HS-27A (cell line): ENCODE measurements at regions not wholly inside any gene's neighbourhood (a gene's known extent, or its start where the extent isn't known, plus 50 kb on each side); places are given as distances from the start of the nearest gene placed in this dataset.

Source experiments
- DNase-seq: peaks from one replicate; pipeline ENCODE4 v3.0.0-alpha.2; 2012; ENCODE audit warnings: low read depth, missing footprints

GRCh38 chr14:53462931-53463778 is 310.0 kb upstream of the DDHD1 start:
- DNase-seq = no peak

DNA sequence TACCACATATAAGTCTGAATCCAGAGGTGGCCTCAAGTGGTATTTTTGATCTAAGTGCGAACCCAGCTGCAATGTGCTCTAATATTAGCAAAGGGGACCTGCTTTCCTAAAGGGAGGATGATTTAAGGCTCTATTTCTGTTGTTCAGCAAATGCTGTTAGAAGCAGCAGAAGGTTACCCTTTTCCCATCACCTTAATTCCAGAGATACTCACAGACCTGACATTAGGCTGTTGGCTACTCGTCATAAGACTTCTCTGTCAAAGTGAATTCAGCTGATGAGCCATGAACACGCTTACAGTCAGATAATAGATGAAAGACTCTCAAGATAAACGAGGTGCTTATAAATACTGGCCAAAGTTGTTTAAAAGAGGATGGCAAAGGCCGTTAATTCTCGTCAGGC is 308.7 kb upstream of the DDHD1 start:
- no peak for DNase-seq

DNA sequence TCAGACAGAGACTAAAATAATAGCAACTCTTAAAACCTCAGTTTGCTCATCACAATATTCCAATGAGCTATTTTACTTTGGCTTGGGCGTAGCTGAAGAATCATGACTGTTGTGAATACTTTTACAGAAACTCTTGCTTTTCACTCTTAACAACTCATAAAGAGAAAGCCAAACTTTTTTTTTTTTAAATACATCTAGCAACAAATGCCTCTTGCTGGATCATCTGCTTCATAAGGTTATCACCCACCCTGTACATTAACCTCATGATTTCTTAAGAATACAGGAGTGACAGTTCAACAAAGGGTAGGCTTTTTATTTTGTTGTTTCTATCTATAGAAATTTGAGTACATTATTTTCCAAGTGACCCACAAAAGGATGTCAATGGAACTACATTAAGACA is 307.4 kb upstream of the DDHD1 start:
- DNase-seq = no peak

GRCh38 chr14:53458368-53458814 is 305.3 kb upstream of the DDHD1 start:
- DNase-seq = peak; percentile 66

DNA sequence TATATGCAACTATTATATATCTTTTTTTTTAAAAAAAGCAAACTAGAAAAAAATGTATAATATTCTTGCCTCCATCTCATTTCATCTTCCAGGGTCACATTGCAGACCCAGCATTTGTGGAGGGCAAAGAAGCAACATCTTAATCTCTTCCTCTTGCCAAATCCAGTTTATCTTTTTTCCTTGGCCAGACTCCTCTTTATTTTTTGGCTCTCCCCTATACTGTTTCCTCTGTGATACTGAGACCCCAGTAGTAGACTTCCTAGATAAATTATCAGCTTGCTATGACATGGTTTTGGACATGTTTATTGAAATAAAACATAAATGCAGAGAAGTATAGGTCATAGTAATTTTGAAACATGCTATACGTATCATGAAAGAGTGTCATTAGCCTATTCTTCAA is 303.8 kb upstream of the DDHD1 start:
- DNase-seq = no peak

DNA sequence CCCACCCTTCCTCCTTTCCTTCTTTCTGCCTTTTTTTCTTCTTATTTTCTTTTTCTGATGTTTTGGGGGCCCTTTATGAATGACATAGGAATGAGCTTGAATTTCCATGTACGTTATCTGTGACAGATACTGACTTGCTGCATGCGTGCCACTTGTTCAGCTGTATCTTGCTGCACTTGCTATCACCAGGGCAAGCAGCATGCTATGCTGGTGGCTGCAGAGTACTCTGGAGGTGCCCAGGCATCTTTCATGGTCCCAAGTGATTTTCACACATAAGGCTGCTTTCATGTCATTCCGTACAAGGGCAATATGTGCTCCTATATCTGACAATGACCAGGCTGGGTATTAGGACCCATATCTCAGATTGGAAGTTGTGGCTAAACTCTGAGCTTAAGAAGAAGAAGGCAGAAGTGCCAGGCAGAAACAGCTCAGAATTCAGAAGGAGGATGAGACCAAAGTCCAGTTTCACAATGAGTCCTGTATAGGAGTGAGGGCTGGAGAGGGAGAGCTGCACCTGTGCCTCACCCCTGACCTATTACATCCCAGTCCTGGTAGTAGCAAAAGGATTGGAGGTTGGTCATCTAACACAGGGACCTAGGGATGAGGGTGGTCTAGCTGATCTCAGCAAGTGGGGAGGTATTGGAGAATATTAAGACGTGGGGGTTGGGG is 299.0 kb upstream of the DDHD1 start:
- DNase-seq = no peak

GRCh38 chr14:53450871-53451270 is 297.7 kb upstream of the DDHD1 start:
- DNase-seq = no peak

DNA sequence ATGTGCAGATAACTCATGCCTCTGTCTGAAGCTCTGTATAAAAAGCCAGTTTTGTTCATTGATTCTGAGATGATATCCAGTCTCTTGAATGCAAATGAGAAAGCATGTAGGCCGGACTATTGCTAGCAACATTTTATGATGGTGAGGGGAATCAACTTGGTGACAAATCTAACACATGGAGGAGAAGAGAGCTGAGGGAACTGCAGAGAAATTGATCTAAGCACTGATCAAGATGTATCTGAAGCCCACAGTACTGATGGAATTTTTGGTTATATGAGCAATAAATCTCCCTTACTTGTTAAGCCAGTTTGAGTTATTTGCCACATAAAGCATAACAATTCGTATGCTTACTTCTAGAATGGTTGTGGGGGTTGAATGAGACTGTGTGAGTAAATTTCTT is 295.6 kb upstream of the DDHD1 start:
- no peak for DNase-seq

DNA sequence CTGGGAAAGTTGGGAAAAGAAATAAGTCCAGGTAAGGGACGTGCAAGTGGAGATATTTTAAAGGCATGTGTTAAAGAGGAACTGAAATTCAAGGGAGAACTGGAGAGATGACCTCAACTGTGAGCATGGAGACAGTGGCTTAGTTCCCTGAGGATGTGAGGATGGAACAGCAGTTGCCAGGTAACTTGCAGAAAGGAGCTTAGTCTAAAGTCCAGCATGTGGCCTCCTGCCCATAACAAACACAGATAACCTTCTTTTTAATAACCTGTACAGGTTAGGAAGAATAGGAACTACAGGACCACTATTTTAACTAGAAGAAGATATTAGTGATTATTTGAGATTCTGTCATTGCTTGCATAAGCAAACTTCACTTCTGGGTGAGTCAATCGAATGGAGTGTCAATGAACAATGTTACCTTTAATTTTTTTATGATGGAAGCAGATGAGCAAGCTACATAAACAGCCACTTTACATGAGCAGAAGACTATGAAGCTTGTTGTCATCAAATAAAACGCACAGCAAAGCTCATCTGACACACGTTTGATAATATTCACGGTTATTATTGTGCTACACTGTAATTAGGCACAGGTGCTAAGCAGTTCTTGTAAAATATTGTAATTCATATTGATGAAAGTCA is 291.7 kb upstream of the DDHD1 start:
- DNase-seq = no peak

- DNase-seq = no peak
Measured at GRCh38 chr14:53441789-53442188, 288.7 kb upstream of the DDHD1 start.

DNA sequence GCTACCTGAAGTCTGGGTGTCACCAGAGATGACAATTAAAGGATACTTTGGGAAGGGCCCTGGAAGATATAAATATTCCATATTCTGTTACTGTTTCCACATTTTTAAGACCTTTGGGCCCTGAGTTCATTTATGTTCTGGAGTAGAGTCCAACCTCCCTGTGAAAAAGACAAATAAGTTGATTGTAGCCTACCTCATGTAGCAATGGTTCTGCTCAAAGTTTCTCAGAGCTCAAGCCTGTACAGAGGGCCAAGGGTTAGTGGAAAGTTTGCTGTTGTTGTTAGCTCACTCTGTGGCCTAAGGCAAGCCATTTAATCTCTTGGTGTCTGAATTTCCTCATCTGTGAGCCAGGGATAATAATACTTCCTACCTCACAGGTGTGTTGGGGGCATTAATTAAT is 284.7 kb upstream of the DDHD1 start:
- no peak for DNase-seq

DNA sequence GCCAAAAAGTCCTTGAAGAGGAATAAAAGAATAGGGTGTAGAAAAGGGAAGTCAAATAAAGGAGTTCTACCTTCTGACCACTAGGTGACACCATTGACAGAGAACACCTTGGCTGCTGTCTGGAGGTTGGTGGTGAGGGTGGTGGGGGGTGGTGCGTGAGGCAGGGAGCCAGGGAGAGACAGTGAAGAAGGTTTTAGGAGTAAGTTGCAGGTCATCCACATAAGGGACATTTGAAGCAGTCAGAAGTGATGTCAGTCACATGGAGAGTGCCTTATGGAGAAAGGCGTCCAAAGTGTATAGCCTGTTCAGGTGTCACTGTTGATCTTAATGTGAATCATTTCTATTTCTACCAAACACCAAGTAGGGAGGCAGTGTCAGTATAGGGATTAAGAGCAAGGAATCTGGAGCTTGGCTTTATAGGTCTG is 279.3 kb upstream of the DDHD1 start:
- no peak for DNase-seq

DNA sequence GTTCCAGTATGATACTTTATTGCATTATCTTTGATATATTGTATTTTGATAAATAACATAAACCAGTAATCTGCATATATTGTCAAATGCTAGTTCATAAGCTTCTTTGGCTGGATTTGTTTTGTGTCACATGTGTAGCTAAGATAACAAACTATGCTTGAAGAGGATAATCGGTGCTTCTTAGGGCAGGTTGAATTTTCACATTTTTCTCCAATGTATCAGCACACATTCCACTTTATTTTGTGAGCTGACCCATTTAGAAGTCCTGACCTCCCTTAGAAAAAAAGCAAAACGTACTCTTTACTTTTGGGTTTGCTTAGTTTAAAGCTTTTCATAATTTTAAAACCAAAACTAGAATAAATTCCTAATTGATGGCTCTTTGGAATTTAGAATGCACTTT is 277.7 kb upstream of the DDHD1 start:
- DNase-seq = no peak

DNA sequence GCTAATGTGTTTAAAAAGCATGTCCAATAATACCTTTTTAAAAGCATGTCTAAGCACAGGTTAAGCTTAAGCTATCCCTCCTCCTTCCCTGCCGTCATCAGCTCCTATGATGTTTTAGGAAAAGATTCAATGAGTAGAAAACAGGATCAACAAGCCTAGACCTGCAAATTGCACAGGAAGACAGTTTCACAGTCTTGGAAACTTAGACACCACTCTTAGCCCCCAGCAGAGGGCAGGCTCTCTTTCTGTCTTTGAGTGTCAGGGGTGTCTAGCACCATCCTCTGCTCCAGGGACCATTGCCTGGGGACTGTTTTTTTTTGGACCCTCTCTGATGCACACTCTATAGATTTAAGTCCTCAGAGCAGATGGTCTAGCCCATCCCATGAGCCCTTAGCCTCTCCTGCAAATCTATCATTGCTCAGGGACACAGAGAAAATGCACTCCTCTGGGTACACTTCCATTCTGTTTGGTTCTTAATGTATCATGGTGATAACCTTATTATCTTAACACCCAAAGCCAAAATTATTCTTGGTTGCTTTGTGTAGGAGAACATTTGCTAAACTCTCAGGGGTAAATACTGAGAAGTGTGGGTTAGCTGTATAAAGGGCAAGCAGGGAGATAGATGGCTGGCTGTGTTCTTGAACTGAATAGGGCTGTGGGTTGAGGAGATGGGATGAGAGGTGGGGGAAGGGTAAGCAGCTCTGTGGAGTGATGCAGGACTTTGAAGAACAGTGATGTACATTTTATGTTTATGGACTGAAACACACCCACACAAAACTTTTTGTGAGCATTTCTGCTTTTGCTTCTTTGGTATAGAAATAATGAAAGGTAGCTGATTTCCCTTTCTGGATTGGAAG is 259.9 kb upstream of the DDHD1 start:
- no peak for DNase-seq

GRCh38 chr14:53411125-53411524 is 258.0 kb upstream of the DDHD1 start:
- DNase-seq = no peak

GRCh38 chr14:53409969-53410368 is 256.8 kb upstream of the DDHD1 start:
- DNase-seq = peak; percentile 62

DNA sequence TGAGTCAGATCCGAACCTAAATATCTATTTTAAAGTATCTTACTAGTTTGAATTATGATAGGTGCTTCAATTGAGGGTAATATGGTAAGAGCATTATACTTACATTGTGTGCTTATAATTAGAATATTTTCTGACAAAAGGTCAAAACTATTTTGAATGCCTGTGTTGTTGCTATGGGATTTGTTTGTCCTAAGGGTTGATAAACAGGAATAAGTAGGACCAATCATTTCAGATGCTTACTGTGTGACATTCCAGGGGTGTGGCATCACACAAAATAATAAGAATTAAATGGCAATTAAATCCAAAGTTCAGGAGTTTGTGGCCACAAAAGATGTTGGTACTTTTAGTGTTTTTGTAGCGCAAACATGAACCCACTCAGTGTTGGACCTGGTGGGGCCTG is 256.2 kb upstream of the DDHD1 start:
- DNase-seq = no peak

DNA sequence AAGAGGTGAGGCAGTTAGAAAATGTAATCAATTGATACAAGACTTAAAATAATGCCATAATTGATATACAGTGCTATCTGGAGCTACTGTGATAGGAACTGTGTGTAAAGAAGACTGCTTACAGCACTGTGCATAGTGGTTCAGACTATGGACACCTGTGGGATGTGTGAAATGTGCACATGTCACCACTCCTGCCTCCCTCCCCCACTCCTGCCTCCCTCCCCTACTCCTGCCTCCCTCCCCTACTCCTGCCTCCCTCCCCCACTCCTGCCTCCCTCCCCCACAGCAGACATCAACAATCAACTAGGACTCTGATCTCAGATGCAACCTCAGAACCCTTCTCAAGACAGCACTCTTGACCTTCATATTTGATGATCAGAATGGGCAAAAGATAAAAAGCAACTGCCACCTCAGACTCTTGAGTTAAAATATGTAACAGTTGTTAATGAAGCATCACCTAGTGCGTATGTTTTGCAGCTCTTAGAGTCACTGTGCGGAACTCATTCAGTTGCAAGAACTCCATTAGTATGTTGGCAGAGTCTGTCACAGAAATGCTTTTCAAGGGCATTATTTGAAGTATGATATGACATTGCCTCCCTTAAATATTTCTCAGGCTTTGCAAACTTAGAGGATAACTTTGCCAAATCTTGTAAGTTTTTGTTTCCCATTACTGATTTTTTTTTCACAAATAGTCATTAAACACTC is 255.2 kb upstream of the DDHD1 start:
- DNase-seq = no peak

DNA sequence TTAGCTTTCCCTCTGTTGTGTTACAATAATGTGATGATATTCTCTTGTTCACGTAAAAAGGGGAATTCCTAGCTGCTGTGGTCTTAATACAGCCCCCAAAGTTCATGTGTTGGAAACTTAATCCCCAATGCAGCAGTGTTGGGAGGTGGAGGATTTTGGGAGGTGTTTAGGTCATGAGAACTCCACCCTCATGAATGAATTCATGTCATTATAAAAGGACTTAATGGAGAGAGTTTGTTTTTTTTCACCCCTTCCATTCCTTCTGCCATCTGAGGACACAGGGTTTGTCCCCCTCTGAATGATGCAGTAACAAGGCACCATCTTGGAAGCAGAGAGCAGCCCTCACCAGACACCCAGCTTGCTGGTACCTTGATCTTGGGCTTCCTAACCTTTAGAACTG is 253.4 kb upstream of the DDHD1 start:
- DNase-seq = no peak

DNA sequence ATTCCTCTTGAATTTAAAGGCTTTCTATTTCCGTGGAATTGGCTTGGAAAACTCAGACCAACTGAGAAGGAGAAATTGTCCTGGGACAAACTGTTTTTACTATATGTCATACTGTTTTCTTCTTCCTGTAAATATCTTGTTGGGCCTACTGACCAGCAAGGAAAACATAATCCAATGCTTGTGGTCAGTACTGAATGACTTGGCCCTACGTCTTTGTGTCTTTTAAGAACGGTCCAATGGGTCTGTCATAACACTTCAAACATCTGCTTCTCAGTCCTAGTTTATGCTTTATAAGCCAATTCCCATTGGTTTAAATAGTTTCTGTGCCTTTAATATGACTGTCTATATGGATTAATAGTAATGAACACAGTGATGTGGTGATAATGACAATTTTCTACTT is 248.5 kb upstream of the DDHD1 start:
- no peak for DNase-seq

GRCh38 chr14:53399057-53399456 is 245.9 kb upstream of the DDHD1 start:
- peak; percentile 69 for DNase-seq

DNA sequence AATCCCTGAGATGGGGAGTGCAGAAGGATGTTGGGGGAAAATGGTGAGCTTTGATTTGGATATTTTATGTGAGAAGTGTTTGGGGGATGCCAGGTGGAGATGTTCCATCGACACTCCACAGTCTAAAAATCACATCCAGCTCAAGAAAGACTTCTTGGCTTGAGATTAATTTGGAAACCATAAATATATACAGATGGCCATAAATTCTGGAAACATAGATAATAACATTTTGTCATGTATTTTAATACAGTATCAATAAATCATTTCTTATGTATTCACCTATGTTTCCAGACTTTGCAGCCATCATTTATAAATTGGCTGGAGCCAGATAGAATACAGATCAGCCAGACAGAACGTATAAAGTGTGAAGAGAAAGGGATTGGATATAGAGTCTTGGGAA is 245.5 kb upstream of the DDHD1 start:
- no peak for DNase-seq
